ENCODE measurements at regions not wholly inside any gene's neighbourhood (a gene's known extent, or its start where the extent isn't known, plus 50 kb on each side); places are given as distances from the start of the nearest gene placed in this dataset.

- no peaks in the 10 kb centered on the region for H3K9me3 ChIP-seq (ENCODE audit: low read length)
Measured at GRCh38 chr5:166992108-166992507, 1299.3 kb upstream of the WWC1 start.

GRCh38 chr5:166992874-166993722, 1298.3 kb upstream of the WWC1 start:
- Histone ChIP-seq H3K4me1 (ENCODE audit: insufficient read depth, low read length) (peaks cover 9% of the 10 kb centered on the region), H3K27me3 (ENCODE audit: insufficient read depth, low read length) (no peaks in the 10 kb centered on the region), H3K36me3 (ENCODE audit: insufficient read depth, low read length) (no peaks in the 10 kb centered on the region), H3K9me3 (ENCODE audit: low read length) (no peaks in the 10 kb centered on the region), H3K4me3 (ENCODE audit: low read length) (no peak overlapping the region), H2AFZ (ENCODE audit: low read depth, low read length) (no peak overlapping the region)

More at GRCh38 chr5:166992108-166992507, 1299.3 kb upstream of the WWC1 start:
- Histone ChIP-seq H3K4me1 (ENCODE audit: insufficient read depth, low read length) (peaks cover 9% of the 10 kb centered on the region), H2AFZ (ENCODE audit: low read depth, low read length) (no peak overlapping the region), H3K36me3 (ENCODE audit: insufficient read depth, low read length) (no peaks in the 10 kb centered on the region), H3K4me3 (ENCODE audit: low read length) (no peak overlapping the region), H3K27me3 (ENCODE audit: insufficient read depth, low read length) (no peaks in the 10 kb centered on the region)

- Histone ChIP-seq H3K9me3 (ENCODE audit: low read length) (peaks cover 2% of the 10 kb centered on the region), H3K4me1 (ENCODE audit: insufficient read depth, low read length) (peaks cover 9% of the 10 kb centered on the region), H2AFZ (ENCODE audit: low read depth, low read length) (no peak overlapping the region), H3K4me3 (ENCODE audit: low read length) (no peak overlapping the region), H3K36me3 (ENCODE audit: insufficient read depth, low read length) (no peaks in the 10 kb centered on the region), H3K27me3 (ENCODE audit: insufficient read depth, low read length) (no peaks in the 10 kb centered on the region)
Measured at GRCh38 chr5:166994226-166994625, 1297.2 kb upstream of the WWC1 start.

- Histone ChIP-seq H3K36me3 (ENCODE audit: insufficient read depth, low read length) (no peaks in the 10 kb centered on the region), H3K4me1 (ENCODE audit: insufficient read depth, low read length) (peaks cover 2% of the 10 kb centered on the region), H3K9me3 (ENCODE audit: low read length) (peaks cover 3% of the 10 kb centered on the region), H3K27me3 (ENCODE audit: insufficient read depth, low read length) (no peaks in the 10 kb centered on the region), H3K4me3 (ENCODE audit: low read length) (no peak overlapping the region), H2AFZ (ENCODE audit: low read depth, low read length) (no peak overlapping the region)
Measured at GRCh38 chr5:167001246-167001645, 1290.2 kb upstream of the WWC1 start.

- Histone ChIP-seq H3K4me1 (ENCODE audit: insufficient read depth, low read length) (peaks cover 2% of the 10 kb centered on the region), H3K27me3 (ENCODE audit: insufficient read depth, low read length) (no peaks in the 10 kb centered on the region), H3K36me3 (ENCODE audit: insufficient read depth, low read length) (no peaks in the 10 kb centered on the region), H3K4me3 (ENCODE audit: low read length) (no peak overlapping the region), H2AFZ (ENCODE audit: low read depth, low read length) (no peak overlapping the region), H3K9me3 (ENCODE audit: low read length) (no peaks in the 10 kb centered on the region)
Measured at GRCh38 chr5:167008705-167009104, 1282.7 kb upstream of the WWC1 start.

GRCh38 chr5:167011196-167011595, 1280.2 kb upstream of the WWC1 start:
- Histone ChIP-seq H3K4me1 (ENCODE audit: insufficient read depth, low read length) (no peaks in the 10 kb centered on the region), H2AFZ (ENCODE audit: low read depth, low read length) (no peak overlapping the region), H3K9me3 (ENCODE audit: low read length) (no peaks in the 10 kb centered on the region), H3K36me3 (ENCODE audit: insufficient read depth, low read length) (no peaks in the 10 kb centered on the region), H3K4me3 (ENCODE audit: low read length) (no peak overlapping the region), H3K27me3 (ENCODE audit: insufficient read depth, low read length) (no peaks in the 10 kb centered on the region)

GRCh38 chr5:167012123-167013034, 1279.1 kb upstream of the WWC1 start:
- Histone ChIP-seq H3K9me3 (ENCODE audit: low read length) (no peaks in the 10 kb centered on the region), H3K36me3 (ENCODE audit: insufficient read depth, low read length) (no peaks in the 10 kb centered on the region), H3K4me1 (ENCODE audit: insufficient read depth, low read length) (no peaks in the 10 kb centered on the region), H2AFZ (ENCODE audit: low read depth, low read length) (no peak overlapping the region), H3K4me3 (ENCODE audit: low read length) (no peak overlapping the region), H3K27me3 (ENCODE audit: insufficient read depth, low read length) (no peaks in the 10 kb centered on the region)

GRCh38 chr5:167014401-167015056, 1276.9 kb upstream of the WWC1 start:
- H3K4me1 ChIP-seq (ENCODE audit: insufficient read depth, low read length), result no peaks in the 10 kb centered on the region

GRCh38 chr5:167020418-167020817, 1271.0 kb upstream of the WWC1 start:
- no peak overlapping the region for H3K4me3 ChIP-seq (ENCODE audit: low read length)
- H3K9me3 ChIP-seq (ENCODE audit: low read length), result no peaks in the 10 kb centered on the region
- no peaks in the 10 kb centered on the region for H3K27me3 ChIP-seq (ENCODE audit: insufficient read depth, low read length)
- H3K36me3 ChIP-seq (ENCODE audit: insufficient read depth, low read length), result no peaks in the 10 kb centered on the region
- H2AFZ ChIP-seq (ENCODE audit: low read depth, low read length), result no peak overlapping the region
- no peaks in the 10 kb centered on the region for H3K4me1 ChIP-seq (ENCODE audit: insufficient read depth, low read length)

More at GRCh38 chr5:167014401-167015056, 1276.9 kb upstream of the WWC1 start:
- no peak overlapping the region for H2AFZ ChIP-seq (ENCODE audit: low read depth, low read length)
- no peaks in the 10 kb centered on the region for H3K9me3 ChIP-seq (ENCODE audit: low read length)
- no peaks in the 10 kb centered on the region for H3K36me3 ChIP-seq (ENCODE audit: insufficient read depth, low read length)
- no peaks in the 10 kb centered on the region for H3K27me3 ChIP-seq (ENCODE audit: insufficient read depth, low read length)
- H3K4me3 ChIP-seq (ENCODE audit: low read length), result no peak overlapping the region

- Histone ChIP-seq H3K36me3 (ENCODE audit: insufficient read depth, low read length) (no peaks in the 10 kb centered on the region), H3K4me1 (ENCODE audit: insufficient read depth, low read length) (peaks cover 8% of the 10 kb centered on the region)
Measured at GRCh38 chr5:167029488-167029887, 1262.0 kb upstream of the WWC1 start.

GRCh38 chr5:167030500-167031120, 1260.8 kb upstream of the WWC1 start:
- Histone ChIP-seq H3K4me1 (ENCODE audit: insufficient read depth, low read length) (peaks cover 8% of the 10 kb centered on the region), H3K27me3 (ENCODE audit: insufficient read depth, low read length) (no peaks in the 10 kb centered on the region), H3K9me3 (ENCODE audit: low read length) (no peaks in the 10 kb centered on the region), H3K36me3 (ENCODE audit: insufficient read depth, low read length) (no peaks in the 10 kb centered on the region), H3K4me3 (ENCODE audit: low read length) (no peak overlapping the region), H2AFZ (ENCODE audit: low read depth, low read length) (no peak overlapping the region)

More at GRCh38 chr5:167029488-167029887, 1262.0 kb upstream of the WWC1 start:
- H2AFZ ChIP-seq (ENCODE audit: low read depth, low read length), result no peak overlapping the region
- H3K27me3 ChIP-seq (ENCODE audit: insufficient read depth, low read length), result no peaks in the 10 kb centered on the region
- no peak overlapping the region for H3K4me3 ChIP-seq (ENCODE audit: low read length)
- no peaks in the 10 kb centered on the region for H3K9me3 ChIP-seq (ENCODE audit: low read length)

- H3K4me1 ChIP-seq (ENCODE audit: insufficient read depth, low read length), result no peaks in the 10 kb centered on the region
- H3K9me3 ChIP-seq (ENCODE audit: low read length), result no peaks in the 10 kb centered on the region
- H3K27me3 ChIP-seq (ENCODE audit: insufficient read depth, low read length), result no peaks in the 10 kb centered on the region
- H3K36me3 ChIP-seq (ENCODE audit: insufficient read depth, low read length), result no peaks in the 10 kb centered on the region
- no peak overlapping the region for H2AFZ ChIP-seq (ENCODE audit: low read depth, low read length)
- no peak overlapping the region for H3K4me3 ChIP-seq (ENCODE audit: low read length)
Measured at GRCh38 chr5:167036585-167036984, 1254.9 kb upstream of the WWC1 start.

Measured in neuron (in vitro differentiated cells).